ENCODE measurements at regions not wholly inside any gene's neighbourhood (a gene's known extent, or its start where the extent isn't known, plus 50 kb on each side); places are given as distances from the start of the nearest gene placed in this dataset.
"Not testable (repeated sequence)": the region's sequence is repeated elsewhere in the genome, so short reads cannot be mapped to it uniquely, and the experiment has no call there.

DNA sequence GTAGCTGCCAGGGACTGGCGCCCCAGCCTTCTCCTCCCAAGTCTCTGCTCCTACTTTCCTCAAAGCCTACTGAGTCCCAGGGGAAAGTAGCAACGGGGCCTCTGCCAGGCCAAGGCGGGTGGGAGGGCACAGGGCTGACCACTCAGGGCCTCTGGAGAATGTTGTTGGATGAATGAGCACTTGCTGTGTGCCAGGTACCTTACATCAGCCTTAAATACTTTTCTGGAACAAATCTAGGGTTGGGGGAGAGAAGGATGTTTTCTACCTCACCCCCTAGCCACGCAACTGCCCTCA is 119.3 kb upstream of the ZBTB40 start:
- no peak for DNase-seq (ENCODE audit: low read depth in 2 of 2)

DNA sequence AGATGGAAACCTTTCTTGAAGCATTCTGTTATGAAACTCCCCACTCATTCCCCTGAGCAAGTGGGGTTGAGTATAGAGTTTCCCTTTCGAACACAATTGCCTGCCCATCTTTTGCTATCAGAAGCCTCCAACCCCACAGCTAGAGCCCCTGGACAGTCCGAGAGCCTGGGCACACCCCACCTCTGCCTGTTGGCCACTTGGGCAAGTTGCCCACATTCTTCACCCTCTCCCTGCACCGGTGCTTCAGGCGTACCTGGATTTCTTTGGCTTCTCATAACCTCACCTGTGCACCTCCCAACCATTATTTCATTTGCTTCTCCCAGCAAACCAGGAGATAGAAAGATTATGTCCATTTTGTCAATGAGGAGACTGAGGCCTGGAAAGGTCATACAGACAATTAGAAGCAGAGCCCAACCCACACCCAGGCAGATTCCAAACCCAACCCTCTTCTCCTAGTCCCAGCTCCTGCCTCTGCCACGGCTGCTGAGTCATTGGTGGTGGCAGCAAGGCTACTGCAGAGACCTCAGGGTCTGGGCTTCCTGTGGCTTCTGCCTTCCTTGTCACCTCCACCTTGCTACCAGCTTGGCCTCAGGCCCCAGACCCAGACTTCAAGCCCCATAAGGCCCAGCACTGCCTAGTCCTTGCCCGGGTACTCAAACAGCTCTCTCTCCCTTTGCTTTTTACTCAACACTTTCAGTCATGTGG is 118.7 kb upstream of the ZBTB40 start:
- no peak for DNase-seq (ENCODE audit: low read depth in 2 of 2)

DNA sequence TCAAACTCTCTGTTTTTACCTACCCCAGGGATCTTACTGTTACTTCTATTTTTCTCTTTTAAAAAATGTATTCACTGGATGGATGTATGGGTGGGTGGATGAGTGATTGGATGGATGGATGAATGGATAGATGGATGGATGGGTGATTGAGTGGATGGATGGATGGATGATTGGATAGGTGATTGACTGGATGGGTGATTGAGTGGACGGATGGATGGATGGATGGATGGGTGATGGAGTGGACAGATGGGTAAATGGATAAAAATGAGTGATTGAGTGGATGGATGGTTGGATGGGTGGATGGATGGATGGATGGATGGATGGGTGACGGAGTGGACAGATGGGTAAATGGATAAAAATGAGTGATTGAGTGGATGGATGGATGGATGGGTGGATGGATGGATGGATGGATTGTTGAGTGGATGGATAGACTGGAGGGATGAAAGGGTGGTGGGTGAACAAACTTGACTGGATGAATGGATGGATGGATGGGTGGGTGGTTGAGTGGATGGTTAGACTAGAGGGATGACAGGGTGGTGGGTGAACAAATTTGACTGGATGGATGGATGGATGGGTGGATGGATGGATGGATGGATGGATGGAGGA is 118.0 kb upstream of the ZBTB40 start:
- no peak for DNase-seq (ENCODE audit: low read depth in 2 of 2)

DNA sequence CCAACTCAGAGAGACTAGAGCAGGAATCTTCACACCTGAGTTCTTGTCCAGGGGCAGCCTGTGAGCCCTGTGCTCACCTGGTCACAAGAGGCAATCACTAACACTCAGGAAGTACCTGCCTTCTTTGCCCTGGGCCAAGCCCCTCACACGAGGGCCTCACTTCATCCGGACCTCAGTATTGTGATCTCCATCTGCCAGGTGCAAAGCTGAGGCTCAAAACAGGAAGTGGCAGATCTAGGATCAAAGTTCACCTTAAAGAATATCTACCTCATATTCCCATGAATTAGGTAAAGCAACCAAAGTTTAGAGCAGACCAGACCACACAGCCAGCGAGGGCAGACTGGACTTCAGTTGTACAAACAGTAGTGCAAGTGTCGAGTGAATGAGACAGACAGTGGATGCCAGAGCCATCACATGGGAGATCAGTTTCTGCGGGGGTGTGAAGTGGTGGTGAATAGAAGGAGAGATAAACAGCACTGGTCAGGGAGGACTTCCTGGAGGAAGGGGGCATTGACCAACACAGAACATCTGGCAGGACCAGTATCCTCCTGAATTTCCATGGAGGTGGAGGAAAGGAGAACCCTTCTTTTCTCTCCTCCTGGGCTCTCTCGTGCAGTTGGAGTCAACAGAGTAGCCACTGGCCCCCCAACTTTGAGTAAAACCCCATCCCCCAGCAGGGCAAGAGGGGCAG is 116.6 kb upstream of the ZBTB40 start:
- DNase-seq (ENCODE audit: low read depth in 2 of 2), result no peak

DNA sequence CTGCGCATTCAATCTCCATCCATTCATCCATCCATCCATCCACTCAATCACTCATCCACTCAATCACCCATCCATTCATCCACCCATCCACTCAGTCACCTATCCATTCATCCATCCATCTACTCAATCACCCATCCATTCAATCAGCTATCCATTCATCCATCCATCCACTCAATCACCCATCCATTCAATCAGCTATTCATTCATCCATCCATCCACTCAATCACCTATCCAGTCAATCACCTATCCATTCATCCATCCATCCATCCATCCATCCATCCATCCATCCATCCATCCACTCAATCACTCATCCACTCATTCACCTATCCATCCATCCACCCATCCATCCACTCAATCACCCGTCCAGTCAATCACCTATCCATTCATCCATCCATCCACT is 115.4 kb upstream of the ZBTB40 start:
- not testable (repeated sequence) for DNase-seq (ENCODE audit: low read depth in 2 of 2)

GRCh38 chr1:22336696-22337545 is 114.7 kb upstream of the ZBTB40 start:
- DNase-seq (ENCODE audit: low read depth in 2 of 2), result not testable (repeated sequence)

DNA sequence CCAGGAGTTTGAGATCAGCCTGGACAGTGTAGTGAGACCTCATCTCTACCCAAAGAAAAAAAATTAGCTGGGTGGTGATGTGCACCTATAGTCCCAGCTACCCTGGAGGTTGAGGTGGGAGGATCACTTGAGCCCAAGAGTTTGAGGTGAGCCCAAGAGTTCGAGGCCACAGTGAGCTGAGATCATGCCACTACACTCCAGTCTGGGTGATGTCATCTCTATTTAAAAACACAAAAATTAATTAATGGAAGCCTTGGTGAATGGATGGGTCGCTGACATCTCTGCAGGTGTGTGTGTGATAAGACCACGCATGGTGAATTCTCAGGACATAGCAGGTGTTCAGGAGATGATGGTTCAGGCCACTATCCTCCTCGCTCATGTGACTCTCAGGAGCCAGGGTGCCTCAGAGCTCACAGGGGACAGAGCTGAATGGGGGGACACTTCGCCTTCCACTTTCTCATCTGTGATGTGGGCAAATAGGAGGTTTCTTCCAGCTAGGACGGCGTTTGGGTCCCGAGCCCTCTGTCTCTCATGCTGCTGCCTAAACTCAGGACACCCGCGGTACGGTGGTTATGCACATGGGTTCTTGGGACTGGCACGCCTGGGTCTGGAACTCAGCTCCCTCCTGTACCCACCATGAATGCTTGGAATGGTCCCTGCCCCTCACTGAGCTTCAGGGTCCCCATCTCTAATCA is 113.4 kb upstream of the ZBTB40 start:
- no peak for DNase-seq (ENCODE audit: low read depth in 2 of 2)

GRCh38 chr1:22339237-22339636 is 112.4 kb upstream of the ZBTB40 start:
- DNase-seq (ENCODE audit: low read depth in 2 of 2), result no peak

- no peak for DNase-seq (ENCODE audit: low read depth in 2 of 2)
Measured at GRCh38 chr1:22340066-22340465, 111.6 kb upstream of the ZBTB40 start.

GRCh38 chr1:22340873-22341272 is 110.8 kb upstream of the ZBTB40 start:
- no peak for DNase-seq (ENCODE audit: low read depth in 2 of 2)

- DNase-seq (ENCODE audit: low read depth in 2 of 2), result no peak
Measured at GRCh38 chr1:22341791-22342605, 109.7 kb upstream of the ZBTB40 start.

- DNase-seq (ENCODE audit: low read depth in 2 of 2), result no peak
Measured at GRCh38 chr1:22342734-22343191, 108.9 kb upstream of the ZBTB40 start.

DNA sequence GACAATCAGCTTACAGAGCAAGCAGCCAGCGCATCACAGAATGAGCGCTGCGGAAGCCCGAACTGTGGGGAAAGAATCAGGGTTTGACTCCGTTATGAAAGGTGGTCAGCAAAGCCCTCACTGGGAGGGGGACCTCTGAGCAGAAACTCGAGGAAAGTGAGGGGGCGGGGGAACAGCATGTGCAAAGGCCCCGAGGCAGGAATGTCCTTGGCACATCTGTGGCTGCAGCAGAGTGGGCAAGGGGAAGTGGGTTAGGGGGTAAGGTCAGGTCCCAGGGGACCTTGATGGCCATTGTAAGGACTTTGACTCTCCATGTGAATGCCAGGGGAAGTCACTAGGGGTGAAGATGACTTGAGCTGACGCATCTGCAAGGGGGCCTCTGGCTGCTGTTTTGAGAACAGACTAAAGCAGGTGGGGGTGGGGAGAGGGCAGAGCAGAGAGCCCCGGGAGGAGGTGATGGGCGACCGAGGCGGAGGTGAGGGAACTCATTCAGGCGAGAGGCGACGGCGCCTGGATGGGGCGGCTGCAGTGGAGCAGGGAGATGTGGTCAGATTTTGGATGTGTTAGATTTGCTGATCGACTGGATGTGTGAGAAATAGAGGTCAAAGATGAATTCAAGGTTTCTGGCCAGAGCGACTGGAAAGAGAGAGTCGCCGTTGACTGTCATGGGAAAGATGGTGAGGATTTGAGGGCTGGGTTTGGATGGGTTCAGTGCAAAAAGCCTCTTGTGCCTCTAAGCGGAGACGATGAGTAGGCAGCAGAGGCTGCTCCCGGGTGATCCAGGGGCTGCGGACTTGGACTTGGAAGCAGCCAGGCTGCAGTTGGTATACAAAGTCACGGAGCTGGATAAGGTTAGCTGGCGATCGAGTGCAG is 108.0 kb upstream of the ZBTB40 start:
- DNase-seq (ENCODE audit: low read depth in 2 of 2), result no peak

DNA sequence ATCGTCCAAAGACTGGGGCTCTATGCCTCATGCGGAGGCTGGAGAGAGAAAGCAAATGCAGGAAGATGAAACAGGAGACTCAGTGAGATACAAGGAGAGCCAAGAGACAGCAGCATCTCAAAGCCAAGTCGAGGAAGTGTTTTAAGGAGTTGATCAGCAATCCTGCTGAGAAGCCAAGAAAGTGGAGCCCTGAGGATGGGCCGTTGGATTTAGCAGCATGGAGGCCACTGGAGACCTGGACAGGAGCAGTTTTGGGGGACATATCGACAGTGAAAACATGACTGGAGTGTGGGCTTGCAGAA is 107.4 kb upstream of the ZBTB40 start:
- no peak for DNase-seq (ENCODE audit: low read depth in 2 of 2)

DNA sequence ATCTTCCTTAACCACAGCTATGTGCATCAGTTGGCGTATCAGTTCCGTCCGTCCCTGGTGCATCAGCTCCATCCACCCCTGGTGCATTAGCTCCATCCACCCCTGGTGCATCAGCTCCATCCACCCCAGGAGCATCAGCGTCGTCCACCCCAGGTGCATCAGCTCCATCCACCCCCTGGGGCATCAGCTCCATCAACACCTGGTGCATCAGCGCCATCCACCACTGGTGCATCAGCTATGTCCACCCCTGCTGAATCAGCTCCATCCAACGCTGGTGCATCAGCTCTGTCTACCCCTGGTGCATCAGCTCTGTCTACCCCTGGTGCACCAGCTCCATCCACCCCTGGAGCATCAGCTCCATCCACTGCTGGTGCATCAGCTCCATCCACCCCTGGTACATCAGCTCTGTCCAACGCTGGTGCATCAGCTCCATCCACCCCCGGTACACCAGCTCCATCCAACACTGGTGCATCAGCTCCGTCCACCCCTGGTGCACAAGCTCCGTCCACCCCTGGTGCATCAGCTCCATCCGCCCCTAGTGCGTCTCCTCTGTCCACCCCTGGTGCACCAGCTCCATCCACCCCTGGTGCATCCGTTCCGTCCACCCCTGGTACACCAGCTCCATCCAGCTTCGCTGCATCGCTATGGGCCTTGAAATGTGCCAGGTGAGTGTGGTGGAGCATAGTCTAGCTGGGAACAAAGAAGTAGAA is 106.6 kb upstream of the ZBTB40 start:
- DNase-seq (ENCODE audit: low read depth in 2 of 2), result no peak

DNA sequence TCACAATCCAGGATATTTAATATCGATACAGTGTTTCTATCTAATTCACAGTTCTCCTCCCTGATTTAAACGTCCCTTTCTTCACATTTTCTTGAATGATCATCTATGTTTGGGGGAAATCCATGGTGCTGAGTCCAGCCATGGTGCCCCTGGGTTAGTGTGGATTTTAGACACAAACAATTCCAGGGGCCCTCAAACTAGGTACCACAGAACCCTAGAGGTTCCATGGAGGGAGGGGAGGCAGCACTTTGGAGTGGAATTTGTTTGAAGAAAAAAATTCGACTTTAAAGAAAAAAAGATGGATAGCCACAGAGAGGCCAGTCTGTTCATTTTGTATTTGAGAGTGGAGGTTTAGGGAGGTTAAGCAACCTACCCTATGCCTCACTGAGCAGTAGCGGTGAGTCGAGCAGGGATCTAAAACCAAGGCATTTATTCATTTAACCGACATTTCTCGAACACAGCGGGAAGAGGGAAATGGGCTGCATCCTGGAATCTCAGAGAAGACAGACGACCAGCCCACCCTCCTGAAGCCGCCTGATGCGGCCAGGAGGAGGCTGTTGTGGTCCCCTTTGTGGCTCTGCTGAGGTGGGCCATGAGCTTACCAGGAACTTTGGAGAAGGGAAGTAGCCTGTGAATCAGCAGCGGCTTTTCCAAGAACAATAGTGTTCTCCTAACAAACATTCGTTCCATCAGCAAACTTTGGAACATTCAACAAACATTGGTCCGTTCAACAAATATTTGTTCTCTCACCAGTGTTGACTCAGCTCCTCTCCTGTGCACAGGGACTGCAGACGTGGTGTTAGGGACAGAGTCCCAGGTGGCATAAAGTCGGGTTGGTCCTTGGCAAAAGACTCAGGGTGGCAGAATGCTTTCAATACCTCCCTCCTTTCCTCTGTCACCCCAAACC is 103.5 kb upstream of the ZBTB40 start:
- no peak for DNase-seq (ENCODE audit: low read depth in 2 of 2)

- DNase-seq (ENCODE audit: low read depth in 2 of 2), result no peak
Measured at GRCh38 chr1:22349362-22350043, 102.1 kb upstream of the ZBTB40 start.

All from stimulated activated CD4-positive, alpha-beta T cell treated with anti-CD3 and anti-CD28 coated beads, Interleukin-12 subunit alpha, Interleukin-12 subunit beta, amount 100 ng/mL, for 24 hours (primary cell).